Neuronal stem cell (in vitro differentiated cells): ENCODE measurements at regions not wholly inside any gene's neighbourhood (a gene's known extent, or its start where the extent isn't known, plus 50 kb on each side); places are given as distances from the start of the nearest gene placed in this dataset.
A peak's percentile ranks its signal among the peaks of the same experiment; 100 is the strongest.

ENCODE experiments used
- DNase-seq: peaks from one replicate; pipeline ENCODE4 v3.0.0-alpha.2; 2013; ENCODE audit warnings: low spot score
- H2AFZ ChIP-seq: one replicate; pipeline ENCODE4 v1.6.1; 2013; ENCODE audit warnings: mild to moderate bottlenecking, low read length, inconsistent platforms
- H2AK5ac ChIP-seq: 2 replicates; pipeline ENCODE4 v1.6.1; 2013; ENCODE audit warnings: low read depth, mild to moderate bottlenecking, inconsistent platforms, low read length, moderate library complexity, mixed read lengths
- H2BK120ac ChIP-seq: 2 replicates; pipeline ENCODE4 v1.6.1; 2013; ENCODE audit warnings: low read depth, mild to moderate bottlenecking, inconsistent platforms, low read length, moderate library complexity, mixed read lengths
- H2BK12ac ChIP-seq: one replicate; pipeline ENCODE4 v1.6.1; 2013; ENCODE audit warnings: low read length, inconsistent platforms
- H2BK15ac ChIP-seq: 2 replicates; pipeline ENCODE4 v1.6.1; 2013; ENCODE audit warnings: mild to moderate bottlenecking, low read length, inconsistent platforms, mixed read lengths
- H2BK5ac ChIP-seq: one replicate; pipeline ENCODE4 v1.6.1; 2013; ENCODE audit warnings: inconsistent platforms, mild to moderate bottlenecking, low read length, moderate library complexity
- H3K14ac ChIP-seq: one replicate; pipeline ENCODE4 v1.6.1; 2013; ENCODE audit warnings: low read length, inconsistent platforms
- H3K18ac ChIP-seq: 2 replicates; pipeline ENCODE4 v1.6.1; 2013; ENCODE audit warnings: low read length, inconsistent platforms
- H3K23ac ChIP-seq: 2 replicates; pipeline ENCODE4 v1.6.1; 2013; ENCODE audit warnings: low read depth, mild to moderate bottlenecking, mixed read lengths, low read length, inconsistent platforms; ENCODE audit not compliant: poor library complexity
- H3K27ac ChIP-seq: replicated peaks from 3 replicates; pipeline ENCODE4 v1.5.1; 2013; ENCODE audit warnings: low read length, inconsistent platforms
- H3K27me3 ChIP-seq, 3 experiments: 2 replicates each; pipeline ENCODE4 v1.6.1; 2013; ENCODE audit warnings: low read length in 3 of 3, mild to moderate bottlenecking in 2 of 3, inconsistent platforms in 1 of 3, low read depth in 1 of 3, mixed read lengths in 1 of 3, moderate library complexity in 1 of 3; ENCODE audit not compliant: control insufficient read depth in 3 of 3, insufficient read depth in 3 of 3
- H3K36me3 ChIP-seq, 2 donors: replicated peaks in 1 of 2; 2 replicates each; pipeline ENCODE4 v1.6.1; 2013; ENCODE audit warnings: low read length in 2 of 2; ENCODE audit not compliant: control insufficient read depth in 2 of 2, insufficient read depth in 2 of 2
- H3K4ac ChIP-seq: 2 replicates; pipeline ENCODE4 v1.6.1; 2013; ENCODE audit warnings: inconsistent platforms, mild to moderate bottlenecking, low read length, moderate library complexity
- H3K4me1 ChIP-seq, 2 donors: 1 replicate in 1 of 2; 2 replicates in 1 of 2; pipeline ENCODE4 v1.6.1; 2013; ENCODE audit warnings: low read length in 2 of 2, low read depth in 1 of 2; ENCODE audit not compliant: control insufficient read depth in 2 of 2, insufficient read depth in 1 of 2
- H3K4me2 ChIP-seq: one replicate; pipeline ENCODE4 v1.6.1; 2013; ENCODE audit warnings: mild to moderate bottlenecking, low read length, inconsistent platforms; ENCODE audit not compliant: insufficient read depth, poor library complexity, severe bottlenecking
- H3K4me3 ChIP-seq, 2 donors: 2 replicates each; pipeline ENCODE4 v1.5.1; 2013; ENCODE audit warnings: low read length in 2 of 2, mild to moderate bottlenecking in 2 of 2, inconsistent platforms in 1 of 2, moderate library complexity in 1 of 2
- H3K79me1 ChIP-seq: one replicate; pipeline ENCODE4 v1.6.1; 2013; ENCODE audit warnings: low read depth, mild to moderate bottlenecking, inconsistent platforms, low read length, moderate library complexity
- H3K9ac ChIP-seq: one replicate; pipeline ENCODE4 v1.6.1; 2013; ENCODE audit warnings: mild to moderate bottlenecking, low read depth, low read length, inconsistent platforms; ENCODE audit not compliant: poor library complexity
- H3K9me3 ChIP-seq, 2 donors: replicated peaks in 1 of 2; 2 replicates each; pipeline versions ENCODE3 to v1.6.1; 2013; ENCODE audit warnings: low read length in 2 of 2, mild to moderate bottlenecking in 2 of 2, inconsistent platforms in 1 of 2, low read depth in 1 of 2, mixed read lengths in 1 of 2, moderate library complexity in 1 of 2; ENCODE audit not compliant: control insufficient read depth in 2 of 2, insufficient read depth in 1 of 2
- H4K8ac ChIP-seq: one replicate; pipeline ENCODE4 v1.6.1; 2013; ENCODE audit warnings: low read depth, mild to moderate bottlenecking, inconsistent platforms, low read length, moderate library complexity
- H4K91ac ChIP-seq: one replicate; pipeline ENCODE4 v1.6.1; 2013; ENCODE audit warnings: low read length, low read depth, mild to moderate bottlenecking, inconsistent platforms; ENCODE audit not compliant: poor library complexity
- WGBS, 2 donors: extraction: QIAGEN DNeasy Blood & Tissue Kit; methylation state at CpG; one replicate each; pipeline ENCODE4 v1.1.7; 2013; ENCODE audit warnings: missing lambda C conversion rate in 2 of 2, mixed read lengths in 1 of 2; ENCODE audit not compliant: insufficient read length in 2 of 2, insufficient replicate concordance in 1 of 2; ENCODE audit errors: extremely low coverage in 2 of 2; 5-methylcytosine and 5-hydroxymethylcytosine counted together

DNA sequence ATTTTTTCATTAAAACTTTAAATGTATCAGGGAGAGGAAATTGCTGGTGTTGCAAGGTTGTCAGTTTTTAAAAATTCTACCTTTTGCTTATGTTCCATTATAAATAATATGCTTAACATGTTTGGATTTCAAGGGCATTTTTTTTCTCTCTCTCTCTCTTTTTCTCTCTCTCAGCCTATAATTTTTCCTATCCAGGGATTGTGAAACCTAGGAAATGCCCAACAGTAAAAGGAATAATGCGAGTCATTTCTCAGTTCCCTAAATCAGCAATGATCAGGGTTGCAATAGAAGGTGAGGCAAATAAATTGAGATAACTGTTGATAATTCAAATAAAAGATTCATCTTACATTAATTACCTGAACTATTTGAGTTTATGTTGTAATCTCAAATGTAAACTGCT is 53.2 kb upstream of the IFNGR1 start:
- Histone ChIP-seq H4K91ac (no peak overlapping the region), H3K27me3 (peaks cover 0 to 9% (median 0%) of the 10 kb centered on the region in 3 experiments), H2BK15ac (no peak overlapping the region), H2AK5ac (no peak overlapping the region), H2BK120ac (no peak overlapping the region), H3K27ac (no peak overlapping the region), H2AFZ (no peak overlapping the region), H3K4me1 (peaks cover 0 to 2% of the 10 kb centered on the region in 2 donors), H3K9me3 (no peaks in the 10 kb centered on the region), H3K18ac (no peak overlapping the region), H3K23ac (no peak overlapping the region), H3K4ac (no peak overlapping the region), H3K4me2 (no peak overlapping the region), H3K4me3 (no peak overlapping the region), H3K79me1 (no peaks in the 10 kb centered on the region), H3K14ac (no peak overlapping the region), H3K9ac (no peak overlapping the region), H2BK12ac (no peak overlapping the region), H4K8ac (no peak overlapping the region), H2BK5ac (no peak overlapping the region), H3K36me3 (no peaks in the 10 kb centered on the region)
- no CpG with 5 or more reads among the region's 1 CpG for WGBS, 2 donors
- no peak for DNase-seq

GRCh38 chr6:137271245-137272183 is 52.3 kb upstream of the IFNGR1 start:
- Histone ChIP-seq H3K4me2 (no peak overlapping the region), H4K91ac (no peak overlapping the region), H2BK120ac (no peak overlapping the region), H2BK15ac (no peak overlapping the region), H3K79me1 (no peaks in the 10 kb centered on the region), H3K27me3 (peaks cover 0 to 1% (median 0%) of the 10 kb centered on the region in 3 experiments), H3K18ac (no peak overlapping the region), H4K8ac (no peak overlapping the region), H2BK12ac (no peak overlapping the region), H3K14ac (no peak overlapping the region), H3K4ac (no peak overlapping the region), H3K23ac (no peak overlapping the region), H2BK5ac (no peak overlapping the region), H3K4me1 (no peaks in the 10 kb centered on the region), H3K4me3 (no peak overlapping the region), H3K9me3 (no peaks in the 10 kb centered on the region), H2AK5ac (no peak overlapping the region), H2AFZ (no peak overlapping the region), H3K9ac (no peak overlapping the region), H3K27ac (no peak overlapping the region), H3K36me3 (no peaks in the 10 kb centered on the region)
- DNase-seq = peak; percentile 39
- WGBS, 2 donors = no CpG with 5 or more reads among the region's 5 CpGs

GRCh38 chr6:137269803-137270202 is 50.6 kb upstream of the IFNGR1 start:
- Histone ChIP-seq H3K4me2 (no peak overlapping the region), H3K4ac (no peak overlapping the region), H3K18ac (no peak overlapping the region), H2AFZ (no peak overlapping the region), H3K27ac (no peak overlapping the region), H3K36me3 (no peaks in the 10 kb centered on the region), H4K8ac (no peak overlapping the region), H3K9me3 (no peaks in the 10 kb centered on the region), H2BK5ac (no peak overlapping the region), H3K27me3 (no peaks in the 10 kb centered on the region), H3K23ac (no peak overlapping the region), H3K14ac (no peak overlapping the region), H3K79me1 (no peaks in the 10 kb centered on the region), H2BK15ac (no peak overlapping the region), H4K91ac (no peak overlapping the region), H2BK12ac (no peak overlapping the region), H2AK5ac (no peak overlapping the region), H3K4me3 (no peak overlapping the region), H3K4me1 (no peaks in the 10 kb centered on the region), H3K9ac (no peak overlapping the region), H2BK120ac (no peak overlapping the region)
- no peak for DNase-seq
- WGBS, 2 donors = no CpG with 5 or more reads among the region's 3 CpGs

DNA sequence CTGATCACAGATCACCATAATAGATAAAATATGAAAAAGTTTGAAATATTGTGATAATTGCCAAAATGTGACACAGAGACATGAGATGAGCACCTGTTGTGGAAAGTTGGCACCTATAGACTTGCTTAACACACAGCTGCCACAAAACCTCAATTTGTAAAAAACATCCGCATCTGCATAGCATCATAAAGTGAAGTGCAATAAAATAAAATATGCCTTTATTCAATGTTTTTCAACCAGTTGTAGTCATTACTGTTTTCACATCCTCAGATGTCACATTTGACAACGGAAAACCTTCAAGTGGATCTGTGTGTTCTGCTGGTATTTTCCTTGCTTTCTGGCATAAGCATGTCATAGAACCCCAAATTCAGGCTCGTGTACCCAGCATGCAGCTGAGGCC is 50.2 kb upstream of the IFNGR1 start:
- WGBS, 2 donors = no CpG with 5 or more reads among the region's 3 CpGs

More for the DNA sequence above, 50.2 kb upstream of the IFNGR1 start:
- Histone ChIP-seq H3K4me3 (no peak overlapping the region), H3K9ac (no peak overlapping the region), H3K79me1 (no peaks in the 10 kb centered on the region), H2AFZ (no peak overlapping the region), H2BK15ac (no peak overlapping the region), H3K14ac (no peak overlapping the region), H3K18ac (no peak overlapping the region), H3K4me1 (no peaks in the 10 kb centered on the region), H3K27ac (no peak overlapping the region), H4K91ac (no peak overlapping the region), H3K36me3 (no peaks in the 10 kb centered on the region), H2BK5ac (no peak overlapping the region), H3K27me3 (no peaks in the 10 kb centered on the region), H2BK120ac (no peak overlapping the region), H3K4me2 (no peak overlapping the region), H2AK5ac (no peak overlapping the region), H3K9me3 (no peaks in the 10 kb centered on the region), H3K4ac (no peak overlapping the region), H2BK12ac (no peak overlapping the region), H4K8ac (no peak overlapping the region), H3K23ac (no peak overlapping the region)
- no peak for DNase-seq
